RWPE1 (cell line): ENCODE measurements at regions not wholly inside any gene's neighbourhood (a gene's known extent, or its start where the extent isn't known, plus 50 kb on each side); places are given as distances from the start of the nearest gene placed in this dataset.

Source experiments
- CTCF ChIA-PET: fragments of 350-600 bp; sonication (Branson Sonifier 250); formaldehyde crosslinking; extraction: SDS; loops from one replicate; lab custom pipeline; 2021; lab: Yijun Ruan, JAX
- POLR2A ChIA-PET: fragments of 400-600 bp; formaldehyde crosslinking; extraction: SDS; loops from one replicate; lab custom pipeline; 2020; ENCODE audit warnings: antibody characterized with exemption; ENCODE audit not compliant: low non-redundant PET; lab: Yijun Ruan, JAX
- DNase-seq: peaks from one replicate; pipeline ENCODE4 v3.0.0; 2012; ENCODE audit warnings: low spot score
- H3K27ac ChIP-seq: fragments of 450-650 bp; 2 replicates; pipeline ENCODE4 v1.5.1; 2017
- TF ChIP-seq, protein P1 (sequence below): fragments of 450-650 bp; conservative IDR thresholded peaks from 2 replicates; pipeline ENCODE4 v1.5.1; 2017; ENCODE audit warnings: low read depth, mild to moderate bottlenecking

DNA sequence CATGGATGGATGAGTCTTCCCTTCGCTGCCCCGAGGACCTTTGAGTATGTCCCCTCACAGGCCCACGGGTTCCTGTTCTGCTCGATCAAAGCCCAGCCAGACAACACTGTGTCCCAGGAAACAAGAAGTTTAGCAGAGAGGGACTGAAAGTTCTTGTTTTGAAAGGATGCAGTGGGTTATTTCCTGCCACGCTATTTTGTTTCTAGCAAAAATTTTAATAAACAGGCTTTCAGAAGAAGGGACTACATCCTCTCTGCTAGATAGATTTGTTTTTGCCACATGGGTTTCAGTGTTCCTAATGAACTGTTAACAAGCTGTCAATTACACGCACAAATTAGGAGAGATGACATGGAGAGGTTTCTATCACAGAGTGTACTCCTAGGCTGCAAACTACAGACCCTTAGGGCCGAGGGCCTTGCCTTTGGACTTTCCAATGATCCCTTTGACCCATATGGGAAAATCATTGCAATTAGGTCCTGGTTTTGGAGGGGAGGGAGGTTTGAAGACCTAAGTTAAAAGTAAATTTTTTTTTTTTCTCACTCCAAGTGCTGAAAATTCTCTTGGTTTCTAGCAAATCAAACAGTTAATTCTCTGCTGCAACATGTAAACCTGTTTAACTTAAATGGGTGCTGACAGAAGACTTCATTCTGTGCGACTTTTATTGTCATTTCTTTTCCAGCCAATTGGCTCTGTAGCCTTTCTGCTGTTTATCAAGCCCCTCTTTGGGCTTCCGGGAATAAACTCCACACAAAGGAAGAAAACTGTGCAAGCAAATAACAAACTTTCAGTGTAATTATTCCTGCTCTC is 81.4 kb downstream of the RCN1 start:
- ChIA-PET CTCF (interaction anchor here (0.7 to 0.8 kb wide), 2 partner anchors 120 to 371 kb away, joined by 3 to 6 read pairs; no protein-coding TSS in a partner anchor), POLR2A (no interaction called here)
- no peak for DNase-seq
- no peak overlapping the region for H3K27ac ChIP-seq
- TF ChIP-seq, protein P1, sequence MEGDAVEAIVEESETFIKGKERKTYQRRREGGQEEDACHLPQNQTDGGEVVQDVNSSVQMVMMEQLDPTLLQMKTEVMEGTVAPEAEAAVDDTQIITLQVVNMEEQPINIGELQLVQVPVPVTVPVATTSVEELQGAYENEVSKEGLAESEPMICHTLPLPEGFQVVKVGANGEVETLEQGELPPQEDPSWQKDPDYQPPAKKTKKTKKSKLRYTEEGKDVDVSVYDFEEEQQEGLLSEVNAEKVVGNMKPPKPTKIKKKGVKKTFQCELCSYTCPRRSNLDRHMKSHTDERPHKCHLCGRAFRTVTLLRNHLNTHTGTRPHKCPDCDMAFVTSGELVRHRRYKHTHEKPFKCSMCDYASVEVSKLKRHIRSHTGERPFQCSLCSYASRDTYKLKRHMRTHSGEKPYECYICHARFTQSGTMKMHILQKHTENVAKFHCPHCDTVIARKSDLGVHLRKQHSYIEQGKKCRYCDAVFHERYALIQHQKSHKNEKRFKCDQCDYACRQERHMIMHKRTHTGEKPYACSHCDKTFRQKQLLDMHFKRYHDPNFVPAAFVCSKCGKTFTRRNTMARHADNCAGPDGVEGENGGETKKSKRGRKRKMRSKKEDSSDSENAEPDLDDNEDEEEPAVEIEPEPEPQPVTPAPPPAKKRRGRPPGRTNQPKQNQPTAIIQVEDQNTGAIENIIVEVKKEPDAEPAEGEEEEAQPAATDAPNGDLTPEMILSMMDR = no peak

DNA sequence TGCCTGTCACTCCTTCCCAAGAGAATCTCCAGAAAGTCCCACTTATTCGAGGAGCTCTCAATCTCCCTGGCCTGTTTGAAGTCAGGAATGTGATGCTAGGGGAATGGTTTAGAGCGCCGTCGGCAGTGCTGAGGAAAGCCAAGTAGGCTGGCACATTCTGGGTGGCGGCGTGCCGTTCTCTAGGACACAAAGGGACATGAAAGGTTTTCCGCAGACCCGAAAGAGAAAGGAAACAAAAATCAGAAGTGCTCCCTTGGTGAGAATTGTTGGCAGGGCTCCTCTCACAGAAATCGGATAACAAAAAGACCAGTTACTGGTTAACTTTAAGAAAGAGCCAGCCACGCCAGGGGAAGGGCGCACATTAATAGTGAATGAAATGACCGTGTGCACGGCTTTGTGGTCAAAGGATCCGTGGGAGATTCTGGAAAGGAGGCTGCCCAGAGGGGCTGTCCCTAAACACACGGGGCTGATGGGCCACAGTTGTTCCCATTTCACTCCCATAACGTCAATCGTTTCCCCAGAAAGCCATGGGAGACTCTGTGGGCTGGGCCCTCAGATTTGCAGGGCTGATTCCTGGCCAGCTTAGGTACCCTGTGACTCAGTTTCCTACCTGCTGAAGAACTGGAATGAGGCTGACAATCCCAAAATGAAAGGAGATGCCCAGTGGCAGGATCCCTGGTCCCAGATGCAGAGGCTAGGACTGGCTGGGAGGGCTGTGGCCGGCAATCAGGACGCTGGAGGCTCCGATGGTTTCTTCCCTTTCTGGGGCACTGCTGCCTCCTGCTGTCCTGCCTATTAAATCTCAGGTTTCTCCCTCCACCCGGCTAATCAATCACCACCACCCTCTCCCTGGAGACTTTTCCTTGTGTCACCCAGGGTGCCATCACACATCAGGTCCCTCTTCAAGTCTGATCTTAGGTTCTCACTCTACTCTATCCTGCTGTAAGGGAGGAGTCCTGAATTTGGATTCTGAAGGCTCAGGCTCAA is 82.3 kb downstream of the RCN1 start:
- no peak overlapping the region for H3K27ac ChIP-seq
- TF ChIP-seq, protein P1 = peak; percentile 46
- DNase-seq = peak; percentile 44
- ChIA-PET POLR2A (no interaction called here), CTCF (interaction anchor here (0.7 to 0.8 kb wide), 2 partner anchors 121 to 372 kb away, joined by 3 to 6 read pairs; no protein-coding TSS in a partner anchor)

DNA sequence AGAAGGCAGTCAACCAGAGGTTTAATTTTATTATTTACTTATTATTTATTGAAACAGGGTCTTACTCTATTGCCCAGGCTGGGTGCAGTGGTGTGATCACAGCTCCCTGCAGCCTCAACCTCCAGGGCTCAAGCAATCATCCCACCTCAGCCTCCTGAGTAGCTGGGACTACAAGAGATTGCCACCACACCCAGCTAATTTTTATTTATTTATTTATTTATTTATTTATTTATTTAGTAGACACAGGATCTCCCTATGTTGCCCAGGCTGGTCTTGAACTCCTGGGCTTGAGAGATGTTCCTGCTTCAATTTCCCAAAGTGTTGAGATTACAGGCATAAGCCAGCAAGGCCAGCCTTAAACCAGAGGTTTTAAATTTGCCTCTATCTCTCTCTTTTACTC is 83.1 kb downstream of the RCN1 start:
- POLR2A ChIA-PET = no interaction called here
- TF ChIP-seq, protein P1 = no peak
- CTCF ChIA-PET = no interaction called here
- DNase-seq = no peak
- H3K27ac ChIP-seq = no peak overlapping the region

DNA sequence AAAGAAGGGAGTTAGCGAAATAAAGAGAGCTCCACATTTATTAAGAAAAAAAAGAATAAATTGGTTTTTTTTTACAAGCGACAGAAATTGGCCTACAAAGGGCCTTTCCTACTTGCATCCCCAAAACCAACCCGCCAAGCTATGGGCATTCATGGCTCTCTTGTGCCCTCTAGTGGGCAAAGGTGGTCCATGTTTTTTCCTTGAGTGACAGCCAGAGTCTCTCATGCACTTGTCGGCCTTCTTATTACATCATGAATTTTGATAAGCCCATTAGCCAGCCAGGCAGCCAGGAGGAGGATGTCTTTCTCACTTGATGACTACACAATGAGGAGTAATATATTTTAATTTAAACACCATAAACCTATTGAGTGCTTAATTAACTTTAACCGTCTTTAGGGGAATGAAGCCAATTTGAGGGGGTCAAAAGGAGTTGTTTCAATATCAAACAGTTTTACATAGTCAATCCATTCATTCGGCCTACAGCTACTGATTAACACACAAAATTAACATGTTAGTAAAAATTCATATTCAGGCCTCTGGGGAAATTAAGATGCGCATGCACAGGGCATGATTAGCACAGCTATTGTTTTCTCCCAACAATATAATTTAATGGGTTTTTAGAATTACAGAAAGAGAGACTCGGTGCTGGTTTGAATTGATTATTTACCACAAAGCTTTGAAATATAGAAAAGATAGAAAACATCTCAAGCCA is 85.5 kb downstream of the RCN1 start:
- TF ChIP-seq, protein P1 = peak; percentile 78
- H3K27ac ChIP-seq = no peak overlapping the region
- peak; percentile 67 for DNase-seq
- ChIA-PET CTCF (interaction anchor here (0.5 to 2.6 kb wide), 20 partner anchors 9 to 1070 kb away, joined by 3 to 48 read pairs (median 4); no protein-coding TSS in a partner anchor), POLR2A (no interaction called here)

DNA sequence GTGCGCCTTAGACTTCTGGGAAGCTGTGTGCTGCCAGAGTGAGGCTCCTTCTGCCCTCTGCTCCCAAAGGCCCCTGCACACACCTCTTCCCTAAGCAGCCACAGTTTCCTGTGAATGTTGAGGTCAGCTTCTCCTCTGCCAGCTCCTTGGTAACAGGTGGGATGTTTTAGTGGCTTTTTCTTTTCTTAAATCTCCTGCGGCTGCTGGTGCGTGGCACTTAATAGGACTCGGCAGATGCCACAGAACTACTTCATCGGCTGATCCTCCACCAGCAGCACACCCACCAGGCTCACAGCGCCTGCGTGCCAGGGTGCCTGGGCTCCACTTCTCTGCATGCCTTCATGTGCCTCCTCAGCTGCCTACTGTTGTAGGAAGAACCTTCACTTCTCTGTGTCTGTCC is 87.8 kb downstream of the RCN1 start:
- POLR2A ChIA-PET = no interaction called here
- TF ChIP-seq, protein P1 = no peak
- no peak for DNase-seq
- CTCF ChIA-PET = interaction anchor here (0.6 kb wide), 1 partner anchor 262 kb away, joined by 3 read pairs; no protein-coding TSS in a partner anchor
- H3K27ac ChIP-seq = no peak overlapping the region
